Activated CD4-positive, alpha-beta memory T cell treated with anti-CD3 and anti-CD28 coated beads, Interleukin-2, amount 10 ng/mL, durations not matched to agents 7 days and 5 days (primary cell): ENCODE measurements at regions not wholly inside any gene's neighbourhood (a gene's known extent, or its start where the extent isn't known, plus 50 kb on each side); places are given as distances from the start of the nearest gene placed in this dataset.

Experiments used
- CTCF ChIA-PET: fragments of 350-600 bp; sonication (Branson Sonifier 250); formaldehyde crosslinking; loops from one replicate; lab custom pipeline; 2021; ENCODE audit warnings: antibody characterized with exemption, inconsistent platforms; lab: Charles Lee
- POLR2A ChIA-PET: fragments of 350-600 bp; sonication (Branson Sonifier 250); formaldehyde crosslinking; loops from one replicate; lab custom pipeline; 2021; ENCODE audit warnings: antibody characterized with exemption; lab: Charles Lee
- DNase-seq: peaks from one replicate; pipeline ENCODE4 v3.0.0-alpha.2; 2020
- H3K27ac Mint-ChIP-seq: one replicate; pipeline ENCODE4 v1.8.0; 2021; ENCODE audit warnings: mild to moderate bottlenecking, mixed read lengths
- H3K27me3 Mint-ChIP-seq: one replicate; pipeline ENCODE4 v1.8.0; 2021; ENCODE audit warnings: mixed read lengths
- H3K36me3 Mint-ChIP-seq: one replicate; pipeline ENCODE4 v1.8.0; 2021; ENCODE audit warnings: low read depth, mixed read lengths
- H3K4me1 Mint-ChIP-seq: one replicate; pipeline ENCODE4 v1.8.0; 2021; ENCODE audit warnings: mixed read lengths
- H3K4me3 Mint-ChIP-seq: one replicate; pipeline ENCODE4 v1.8.0; 2021; ENCODE audit warnings: mild to moderate bottlenecking, mixed read lengths
- H3K9me3 Mint-ChIP-seq: one replicate; pipeline ENCODE4 v1.8.0; 2021; ENCODE audit warnings: mixed read lengths

DNA sequence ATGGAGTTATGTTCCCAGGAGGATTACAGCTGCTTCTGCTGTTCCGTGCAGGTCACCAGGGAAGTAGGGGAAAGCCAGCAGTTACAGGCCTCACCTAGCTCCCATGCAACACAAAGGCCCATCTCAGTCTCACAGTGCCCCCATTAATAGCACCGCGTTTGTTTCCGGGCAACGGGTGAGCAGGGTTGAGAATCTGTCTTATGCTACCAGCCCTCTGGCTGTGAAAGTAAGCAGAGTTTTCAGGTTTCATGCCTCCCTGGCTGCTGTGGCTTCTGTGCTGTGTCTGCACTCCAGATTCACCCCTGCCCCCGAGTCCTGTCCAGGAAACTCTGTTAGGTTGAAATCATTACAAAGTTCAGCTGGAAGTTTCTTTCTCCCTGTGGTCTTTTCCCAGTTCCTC is 254.4 kb upstream of the GPR149 start:
- H3K4me1 Mint-ChIP-seq: no peaks in the 10 kb centered on the region
- DNase-seq: no peak
- H3K36me3 Mint-ChIP-seq: no peaks in the 10 kb centered on the region
- POLR2A ChIA-PET: no interaction called here
- no peak overlapping the region for H3K27ac Mint-ChIP-seq
- peaks cover 12% of the 10 kb centered on the region for H3K9me3 Mint-ChIP-seq
- H3K27me3 Mint-ChIP-seq: no peaks in the 10 kb centered on the region
- H3K4me3 Mint-ChIP-seq: no peak overlapping the region
- CTCF ChIA-PET: no interaction called here

DNA sequence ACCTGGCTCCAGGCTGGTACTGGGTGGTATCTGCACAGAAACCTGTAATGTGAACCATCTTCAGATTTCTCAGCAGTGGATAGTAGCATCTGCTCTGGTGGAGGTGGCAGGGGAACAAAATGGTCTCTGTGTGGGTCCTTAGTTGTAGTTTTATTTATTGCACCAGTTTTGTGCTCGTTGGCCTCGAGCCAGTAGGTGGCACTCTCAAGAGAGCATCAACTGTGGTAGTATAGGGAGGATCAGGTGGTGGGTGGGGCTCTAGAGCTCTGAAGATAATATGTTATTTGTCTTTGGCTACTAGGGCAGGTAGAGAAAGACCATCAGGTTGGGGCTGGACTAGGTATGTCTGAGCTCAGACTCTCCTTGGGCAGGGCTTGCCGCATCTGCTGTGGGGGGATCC is 254.0 kb upstream of the GPR149 start:
- Mint-ChIP-seq H3K27ac (no peak overlapping the region), H3K4me3 (no peak overlapping the region)
- CTCF ChIA-PET: no interaction called here

DNA sequence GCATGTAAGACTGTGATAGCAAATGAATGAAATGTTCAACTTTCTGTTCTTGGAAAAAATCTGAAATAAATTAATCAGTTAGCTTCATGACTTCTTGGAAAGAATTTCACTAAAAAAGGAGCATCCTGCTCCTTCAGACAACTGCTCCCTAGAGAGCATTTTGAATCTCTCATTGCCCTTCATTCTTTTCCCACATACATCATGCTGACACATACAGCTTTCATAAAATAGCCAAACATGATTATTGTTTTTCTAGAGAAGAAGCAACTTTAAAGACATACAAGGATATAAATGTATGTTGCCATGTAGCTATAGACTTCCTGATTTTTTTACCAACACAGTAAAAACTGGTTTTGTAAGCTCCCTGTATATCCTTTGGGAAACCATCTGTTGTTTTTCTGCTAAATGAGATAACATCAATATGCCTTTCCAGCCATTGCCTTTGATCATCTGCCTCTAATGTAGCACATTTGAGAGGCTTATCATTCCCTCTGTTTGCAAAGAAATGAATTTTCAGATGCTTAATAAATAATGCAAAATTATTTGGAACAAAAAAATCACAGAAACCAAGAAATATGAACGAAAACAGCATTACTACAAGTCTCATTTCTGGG is 248.2 kb upstream of the GPR149 start:
- Mint-ChIP-seq H3K4me3 (no peak overlapping the region), H3K9me3 (no peaks in the 10 kb centered on the region), H3K27me3 (no peaks in the 10 kb centered on the region), H3K4me1 (no peaks in the 10 kb centered on the region), H3K27ac (no peak overlapping the region), H3K36me3 (no peaks in the 10 kb centered on the region)
- ChIA-PET POLR2A (no interaction called here), CTCF (no interaction called here)
- no peak for DNase-seq

More for the DNA sequence above, 254.0 kb upstream of the GPR149 start:
- H3K9me3 Mint-ChIP-seq: peaks cover 12% of the 10 kb centered on the region
- DNase-seq: no peak
- POLR2A ChIA-PET: no interaction called here
- no peaks in the 10 kb centered on the region for H3K36me3 Mint-ChIP-seq
- H3K27me3 Mint-ChIP-seq: no peaks in the 10 kb centered on the region
- H3K4me1 Mint-ChIP-seq: no peaks in the 10 kb centered on the region

DNA sequence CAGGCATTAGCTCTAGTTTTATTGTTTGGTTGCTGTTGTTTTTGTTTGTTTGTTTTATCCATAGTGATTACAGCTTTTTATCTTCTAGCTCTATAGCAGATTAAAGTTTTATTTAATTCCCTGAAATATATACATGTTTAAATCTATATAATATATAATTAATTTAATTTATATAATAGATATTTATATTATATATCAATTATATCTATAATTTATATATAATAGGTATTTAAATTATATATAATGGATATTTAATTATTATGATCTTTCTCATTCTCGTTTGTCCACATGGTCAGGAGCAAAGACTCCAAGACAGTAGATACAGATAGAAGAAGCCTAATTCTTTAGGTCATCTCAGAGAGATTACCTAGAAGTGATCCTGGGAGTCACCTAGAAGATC is 238.8 kb upstream of the GPR149 start:
- H3K4me3 Mint-ChIP-seq: no peak overlapping the region
- H3K4me1 Mint-ChIP-seq: no peaks in the 10 kb centered on the region
- H3K36me3 Mint-ChIP-seq: no peaks in the 10 kb centered on the region
- ChIA-PET POLR2A (no interaction called here), CTCF (no interaction called here)
- no peaks in the 10 kb centered on the region for H3K27me3 Mint-ChIP-seq
- DNase-seq: no peak
- H3K9me3 Mint-ChIP-seq: no peaks in the 10 kb centered on the region
- no peak overlapping the region for H3K27ac Mint-ChIP-seq

DNA sequence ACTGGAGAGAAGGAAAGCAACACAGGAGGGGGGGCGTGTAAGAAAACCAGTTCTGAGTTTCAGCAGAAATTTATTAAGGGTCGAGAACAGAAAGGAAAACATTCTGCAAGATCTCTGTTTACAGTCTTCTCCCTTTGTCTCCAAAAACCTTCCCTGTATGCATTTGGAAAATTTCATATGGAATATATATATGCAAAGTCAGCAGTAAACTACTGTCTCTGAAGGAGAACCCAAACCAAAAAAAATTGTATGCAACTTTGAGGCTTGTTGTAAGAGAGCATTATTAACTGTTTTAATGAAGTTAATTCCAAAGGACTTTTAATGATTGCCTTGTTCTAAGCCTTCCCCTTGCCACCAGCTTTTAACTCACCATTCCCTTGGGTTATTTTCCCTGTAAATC is 238.2 kb upstream of the GPR149 start:
- H3K9me3 Mint-ChIP-seq: no peaks in the 10 kb centered on the region
- no peak overlapping the region for H3K27ac Mint-ChIP-seq
- no peak overlapping the region for H3K4me3 Mint-ChIP-seq
- H3K4me1 Mint-ChIP-seq: no peaks in the 10 kb centered on the region
- CTCF ChIA-PET: no interaction called here
- no peaks in the 10 kb centered on the region for H3K27me3 Mint-ChIP-seq
- no peak for DNase-seq
- POLR2A ChIA-PET: no interaction called here
- H3K36me3 Mint-ChIP-seq: no peaks in the 10 kb centered on the region

DNA sequence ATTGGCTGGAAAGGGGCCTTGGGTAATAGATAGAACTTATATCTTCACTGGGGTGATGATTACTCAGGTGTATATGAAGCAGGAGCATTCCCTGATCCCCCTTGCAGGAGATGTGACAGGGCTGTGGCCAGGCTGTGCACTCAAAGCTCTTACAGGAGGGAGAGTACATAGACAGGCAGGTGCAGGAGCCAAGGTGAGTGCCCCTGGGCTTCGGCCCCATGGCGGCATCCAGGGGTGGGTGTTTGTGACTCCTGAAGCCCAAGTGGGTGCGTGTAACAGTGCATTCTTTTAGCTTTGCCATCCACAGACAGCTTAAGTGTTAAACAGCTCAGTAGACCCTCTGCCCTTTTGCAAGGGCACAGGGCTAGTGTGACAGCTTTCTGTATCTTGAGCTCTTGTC is 236.6 kb upstream of the GPR149 start:
- H3K27me3 Mint-ChIP-seq: no peaks in the 10 kb centered on the region
- CTCF ChIA-PET: no interaction called here
- no peaks in the 10 kb centered on the region for H3K36me3 Mint-ChIP-seq
- H3K27ac Mint-ChIP-seq: no peak overlapping the region
- H3K4me3 Mint-ChIP-seq: no peak overlapping the region
- no peak for DNase-seq
- H3K4me1 Mint-ChIP-seq: no peaks in the 10 kb centered on the region
- H3K9me3 Mint-ChIP-seq: no peaks in the 10 kb centered on the region
- POLR2A ChIA-PET: no interaction called here

DNA sequence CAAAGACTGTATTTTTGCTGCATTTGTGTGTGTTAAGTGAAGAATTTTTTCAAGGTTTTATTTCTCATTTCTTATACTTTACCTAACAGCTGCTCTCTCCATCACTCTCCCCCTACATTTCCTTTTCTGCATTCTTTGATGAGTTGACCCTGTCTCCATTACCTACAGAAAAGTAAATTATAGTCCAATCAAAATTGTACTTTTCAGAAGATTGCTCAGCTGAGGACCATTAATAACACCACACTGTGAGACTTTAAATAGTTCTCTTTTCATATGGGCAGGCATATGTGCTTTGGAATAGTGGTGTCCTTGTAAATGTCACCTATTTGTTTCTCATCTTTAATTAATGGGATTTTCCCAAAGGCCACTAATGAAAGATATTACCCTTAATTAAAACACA is 234.7 kb upstream of the GPR149 start:
- Mint-ChIP-seq H3K36me3 (no peaks in the 10 kb centered on the region), H3K27me3 (no peaks in the 10 kb centered on the region), H3K4me1 (no peaks in the 10 kb centered on the region), H3K9me3 (no peaks in the 10 kb centered on the region), H3K27ac (no peak overlapping the region), H3K4me3 (no peak overlapping the region)
- POLR2A ChIA-PET: no interaction called here
- CTCF ChIA-PET: no interaction called here
- DNase-seq: no peak

DNA sequence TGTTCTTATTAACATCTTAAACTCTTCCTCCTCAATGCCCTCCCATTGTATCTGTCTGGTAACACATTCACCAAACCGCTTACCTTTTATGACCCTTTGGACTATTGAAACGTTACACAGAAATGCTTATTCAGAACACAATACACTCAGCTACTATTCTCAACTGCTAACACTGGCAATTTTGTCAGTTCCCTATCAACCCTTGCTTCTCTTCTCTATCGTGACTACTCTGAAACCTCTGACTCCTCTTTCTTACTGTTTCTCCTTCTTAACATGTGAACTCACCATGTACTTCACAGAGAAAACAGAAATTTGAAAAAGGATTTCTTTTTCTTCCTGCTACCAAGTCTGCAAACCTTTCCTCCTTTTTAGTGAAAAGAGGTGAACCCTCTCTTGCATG is 232.9 kb upstream of the GPR149 start:
- Mint-ChIP-seq H3K27ac (no peak overlapping the region), H3K36me3 (no peaks in the 10 kb centered on the region), H3K4me3 (no peak overlapping the region), H3K27me3 (no peaks in the 10 kb centered on the region), H3K4me1 (no peaks in the 10 kb centered on the region), H3K9me3 (no peaks in the 10 kb centered on the region)
- no peak for DNase-seq
- CTCF ChIA-PET: no interaction called here
- POLR2A ChIA-PET: no interaction called here

DNA sequence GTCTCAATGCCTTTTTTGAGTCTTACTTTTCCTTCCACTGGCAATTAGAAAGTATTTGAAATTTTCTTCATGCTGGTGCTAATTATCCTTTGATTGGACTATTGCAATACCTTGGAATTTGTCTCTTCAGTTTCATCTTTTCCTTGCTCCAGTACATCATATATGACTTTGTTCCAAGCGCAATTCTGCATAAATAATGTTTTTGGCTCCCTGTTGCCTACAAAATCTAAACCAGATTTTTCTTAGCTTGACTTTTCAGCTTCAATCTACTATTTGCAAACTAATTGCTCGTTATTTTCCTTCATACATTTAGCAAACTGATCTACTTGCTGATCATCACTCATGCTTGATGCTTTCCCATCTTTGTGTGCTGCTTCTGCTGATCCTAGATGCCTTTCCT is 230.8 kb upstream of the GPR149 start:
- H3K4me3 Mint-ChIP-seq: no peak overlapping the region
- no peaks in the 10 kb centered on the region for H3K36me3 Mint-ChIP-seq
- DNase-seq: no peak
- H3K27me3 Mint-ChIP-seq: no peaks in the 10 kb centered on the region
- ChIA-PET CTCF (no interaction called here), POLR2A (no interaction called here)
- no peaks in the 10 kb centered on the region for H3K4me1 Mint-ChIP-seq
- H3K9me3 Mint-ChIP-seq: no peaks in the 10 kb centered on the region
- H3K27ac Mint-ChIP-seq: no peak overlapping the region

DNA sequence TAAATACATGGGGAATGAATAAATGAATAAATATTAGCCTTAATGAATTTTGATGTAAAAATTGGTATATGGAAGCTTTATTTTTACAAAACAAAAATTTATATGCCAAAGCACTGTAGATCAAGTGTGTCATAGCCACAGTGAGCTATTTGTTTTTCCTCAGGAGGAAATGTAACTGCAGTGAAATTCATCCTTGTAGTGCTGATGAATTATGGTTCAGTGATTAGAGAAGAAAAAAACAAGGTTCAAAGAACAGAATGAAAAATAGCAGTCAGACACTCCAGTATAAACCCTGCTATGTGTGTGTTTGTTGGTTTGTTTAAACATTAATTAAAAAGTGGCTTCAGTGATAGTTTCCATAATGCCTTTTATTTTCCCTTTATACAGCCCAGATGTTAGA is 228.0 kb upstream of the GPR149 start:
- Mint-ChIP-seq H3K9me3 (no peaks in the 10 kb centered on the region), H3K36me3 (no peaks in the 10 kb centered on the region), H3K4me3 (no peak overlapping the region), H3K27me3 (no peaks in the 10 kb centered on the region), H3K27ac (no peak overlapping the region), H3K4me1 (no peaks in the 10 kb centered on the region)
- DNase-seq: no peak
- POLR2A ChIA-PET: no interaction called here
- CTCF ChIA-PET: no interaction called here

DNA sequence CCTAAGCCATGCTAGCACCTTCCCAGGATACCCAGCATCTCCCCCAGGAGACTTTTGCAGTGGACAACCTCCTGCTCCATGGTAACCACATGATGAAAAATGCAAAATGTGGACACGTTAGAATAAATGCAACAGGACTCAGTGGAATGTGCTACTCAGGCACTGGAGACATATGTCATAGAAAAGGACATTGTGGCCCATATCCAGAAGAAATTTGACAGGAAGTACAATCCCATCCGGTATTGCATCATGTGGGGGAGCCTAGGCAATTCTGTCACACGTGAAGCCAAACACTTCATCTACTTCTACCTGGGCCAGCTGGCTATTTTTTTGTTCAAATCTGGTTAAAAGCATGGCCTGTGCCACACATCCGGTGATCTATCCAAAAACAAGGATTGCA is 227.2 kb upstream of the GPR149 start:
- POLR2A ChIA-PET: no interaction called here

DNA sequence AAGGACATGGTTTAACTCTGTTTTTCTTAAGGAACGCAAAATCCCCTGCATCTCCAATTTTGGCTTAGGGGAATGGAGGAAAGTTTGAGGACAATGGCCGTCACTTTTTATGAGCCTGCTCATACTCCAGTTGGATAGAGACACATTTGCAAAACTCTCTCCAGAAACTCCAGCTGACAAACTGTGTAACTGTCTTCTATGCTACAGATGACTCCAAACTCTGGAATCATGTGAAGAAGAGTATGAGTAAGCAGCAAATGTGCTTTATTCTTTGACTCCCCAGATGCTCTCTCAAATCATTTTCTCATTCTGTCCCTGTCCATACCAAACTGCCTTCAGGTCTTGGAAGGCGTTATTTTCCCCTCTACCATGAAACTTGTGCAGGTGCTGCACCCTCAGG is 226.5 kb upstream of the GPR149 start:
- POLR2A ChIA-PET: no interaction called here
- no peak for DNase-seq
- CTCF ChIA-PET: no interaction called here
- no peaks in the 10 kb centered on the region for H3K4me1 Mint-ChIP-seq
- no peaks in the 10 kb centered on the region for H3K27me3 Mint-ChIP-seq
- no peaks in the 10 kb centered on the region for H3K36me3 Mint-ChIP-seq
- H3K4me3 Mint-ChIP-seq: no peak overlapping the region
- H3K27ac Mint-ChIP-seq: no peak overlapping the region
- no peaks in the 10 kb centered on the region for H3K9me3 Mint-ChIP-seq

More for the DNA sequence above, 227.2 kb upstream of the GPR149 start:
- Mint-ChIP-seq H3K27me3 (no peaks in the 10 kb centered on the region), H3K27ac (no peak overlapping the region), H3K9me3 (no peaks in the 10 kb centered on the region), H3K36me3 (no peaks in the 10 kb centered on the region), H3K4me1 (no peaks in the 10 kb centered on the region), H3K4me3 (no peak overlapping the region)
- DNase-seq: no peak
- CTCF ChIA-PET: no interaction called here

DNA sequence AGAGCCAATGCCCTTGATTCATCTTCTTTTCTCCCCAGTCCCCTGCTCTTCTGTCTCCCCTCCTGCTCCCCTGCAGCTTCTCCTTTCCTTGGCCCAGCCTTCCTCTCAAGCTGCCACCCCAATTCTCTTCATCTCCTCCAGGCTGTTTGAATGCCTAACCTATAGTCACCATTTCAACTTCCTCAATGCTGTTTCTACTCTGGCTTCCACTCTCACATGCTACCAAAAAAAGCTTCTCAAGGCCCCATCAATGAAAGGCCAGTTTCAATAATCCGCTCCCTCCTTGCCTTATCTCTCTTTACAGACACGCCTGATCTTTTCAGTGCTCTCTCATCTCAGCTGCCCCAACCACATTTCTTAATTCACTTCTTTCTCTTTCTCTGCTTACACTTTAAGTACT is 212.2 kb upstream of the GPR149 start:
- Mint-ChIP-seq H3K27me3 (no peaks in the 10 kb centered on the region), H3K36me3 (no peaks in the 10 kb centered on the region), H3K9me3 (peaks cover 3% of the 10 kb centered on the region), H3K4me1 (no peaks in the 10 kb centered on the region), H3K27ac (no peak overlapping the region), H3K4me3 (no peak overlapping the region)
- ChIA-PET CTCF (no interaction called here), POLR2A (no interaction called here)
- no peak for DNase-seq

DNA sequence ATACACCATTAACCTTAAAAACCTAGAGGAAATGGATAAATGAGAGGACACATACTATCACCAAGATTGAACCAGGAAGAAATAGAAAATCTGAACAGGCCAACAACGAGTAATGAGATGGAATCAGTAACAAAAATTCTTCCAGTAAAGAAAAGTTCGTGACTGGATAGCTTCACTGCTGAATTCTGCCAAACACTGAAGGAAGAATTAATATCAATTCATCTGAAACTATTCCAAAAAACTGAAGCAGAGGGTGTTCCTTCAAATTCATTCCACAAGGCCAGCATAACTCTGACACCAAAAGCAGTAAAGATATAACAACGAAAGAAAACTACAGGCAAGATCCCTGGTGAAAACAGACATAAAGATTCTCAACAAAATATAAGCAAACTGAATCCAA is 195.8 kb upstream of the GPR149 start:
- CTCF ChIA-PET: no interaction called here
- Mint-ChIP-seq H3K4me3 (no peak overlapping the region), H3K27ac (no peak overlapping the region), H3K9me3 (peaks cover 5% of the 10 kb centered on the region), H3K27me3 (no peaks in the 10 kb centered on the region), H3K4me1 (no peaks in the 10 kb centered on the region), H3K36me3 (no peaks in the 10 kb centered on the region)
- no peak for DNase-seq
- POLR2A ChIA-PET: no interaction called here
